PC-9 (cell line): ENCODE measurements at regions not wholly inside any gene's neighbourhood (a gene's known extent, or its start where the extent isn't known, plus 50 kb on each side); places are given as distances from the start of the nearest gene placed in this dataset.

ENCODE experiments used
- BruUV-seq: library from RNA; stranded (reverse); fragments of 400-500 nt; replicated peaks from 2 replicates; lab custom pipeline; 2021; lab: Mats Ljungman, UMichigan
- CTCF ChIA-PET: fragments of 300-600 bp; sonication (Branson Sonifier 250); formaldehyde crosslinking; loops from one replicate; lab custom pipeline; 2022; ENCODE audit warnings: antibody characterized with exemption; lab: Charles Lee
- POLR2A ChIA-PET: fragments of 300-600 bp; sonication (Branson Sonifier 250); formaldehyde crosslinking; loops from one replicate; lab custom pipeline; 2022; ENCODE audit warnings: antibody characterized with exemption; ENCODE audit not compliant: unreplicated experiment; lab: Charles Lee
- DNase-seq, 2 experiments: peaks; one replicate each; pipeline versions ENCODE4 v3.0.0 to v3.0.0-alpha.2; 2015 to 2022; ENCODE audit warnings: mixed read lengths in 1 of 2
- H2AFZ ChIP-seq: fragments of 200-600 bp; sonication (generic); 2 replicates; pipeline ENCODE4 v1.8.1; 2017; ENCODE audit warnings: antibody characterized with exemption
- H3F3A ChIP-seq: fragments of 200-600 bp; sonication (generic); 2 replicates; pipeline ENCODE4 v1.8.1; 2017; ENCODE audit warnings: antibody characterized with exemption, mild to moderate bottlenecking, low read depth; ENCODE audit not compliant: insufficient read depth
- H3K27ac ChIP-seq: fragments of 200-600 bp; sonication (generic); 2 replicates; pipeline ENCODE4 v1.6.1; 2016; ENCODE audit warnings: mixed run types
- H3K27me3 ChIP-seq: fragments of 200-600 bp; sonication (generic); 2 replicates; pipeline ENCODE4 v1.6.1; 2016; ENCODE audit warnings: low read depth, mixed run types; ENCODE audit not compliant: insufficient read depth
- H3K36me3 ChIP-seq: fragments of 200-600 bp; sonication (generic); 2 replicates; pipeline ENCODE4 v1.6.1; 2016; ENCODE audit warnings: low read depth, mixed run types
- H3K4me1 ChIP-seq: fragments of 200-600 bp; sonication (generic); replicated peaks from 2 replicates; pipeline ENCODE4 v1.6.1; 2016; ENCODE audit warnings: mixed run types; ENCODE audit not compliant: insufficient read depth
- H3K4me2 ChIP-seq: fragments of 200-600 bp; sonication (generic); 2 replicates; pipeline ENCODE4 v1.6.1; 2017; ENCODE audit warnings: mixed run types
- H3K4me3 ChIP-seq: fragments of 200-600 bp; sonication (generic); 2 replicates; pipeline ENCODE4 v1.6.1; 2016; ENCODE audit warnings: mixed run types
- H3K79me2 ChIP-seq: fragments of 200-600 bp; sonication (generic); 2 replicates; pipeline ENCODE4 v1.6.1; 2017; ENCODE audit warnings: low read depth, mixed run types
- H3K9me2 ChIP-seq: fragments of 200-600 bp; sonication (generic); 2 replicates; pipeline ENCODE4 v1.8.1; 2017; ENCODE audit warnings: mild to moderate bottlenecking; ENCODE audit not compliant: insufficient read depth
- H3K9me3 ChIP-seq: fragments of 200-600 bp; sonication (generic); 2 replicates; pipeline ENCODE4 v1.8.1; 2016; ENCODE audit warnings: low read depth; ENCODE audit not compliant: insufficient read depth
- H4K20me1 ChIP-seq: fragments of 200-600 bp; sonication (generic); 2 replicates; pipeline ENCODE4 v1.8.1; 2017; ENCODE audit not compliant: insufficient read depth
- CTCF ChIP-seq: fragments of 200-600 bp; sonication (generic); conservative IDR thresholded peaks from 2 replicates; pipeline ENCODE4 v1.6.1; 2017; ENCODE audit warnings: mixed run types, antibody characterized with exemption, mild to moderate bottlenecking, moderate library complexity
- EZH2 ChIP-seq: fragments of 200-600 bp; sonication (generic); IDR thresholded peaks from 2 replicates; pipeline ENCODE4 v1.8.0; 2017; ENCODE audit warnings: antibody characterized with exemption, low read depth
- intact Hi-C: fragments of 100-400 bp; cut with micrococcal nuclease; formaldehyde crosslinking; loops from one replicate; pipeline ENCODE4 v1.10.0; 2022; ENCODE audit not compliant: unreplicated experiment

GRCh38 chr4:96471956-96472867, 632.3 kb downstream of the PDHA2 start:
- no peak overlapping the region for H3K4me2 ChIP-seq
- TF ChIP-seq CTCF (no peak), EZH2 (no peak)
- H3K9me2 ChIP-seq, result no peaks in the 10 kb centered on the region
- DNase-seq, result peak in 1 of 2 experiments; percentile 39
- POLR2A ChIA-PET, result no interaction called here
- H3K36me3 ChIP-seq, result no peaks in the 10 kb centered on the region
- CTCF ChIA-PET, result interaction anchor here (0.6 kb wide), 1 partner anchor 1690 kb away, joined by 4 read pairs; no protein-coding TSS in a partner anchor
- intact Hi-C loops, result no loop called here
- no peaks in the 10 kb centered on the region for H3K79me2 ChIP-seq
- BruUV-seq, result no TSS peak
- H3K4me3 ChIP-seq, result no peak overlapping the region
- H3K27ac ChIP-seq, result no peak overlapping the region
- no peaks in the 10 kb centered on the region for H3K4me1 ChIP-seq
- H3K27me3 ChIP-seq, result no peaks in the 10 kb centered on the region
- no peaks in the 10 kb centered on the region for H3F3A ChIP-seq
- H3K9me3 ChIP-seq, result no peaks in the 10 kb centered on the region
- H4K20me1 ChIP-seq, result no peaks in the 10 kb centered on the region
- no peak overlapping the region for H2AFZ ChIP-seq

GRCh38 chr4:96473246-96473645, 633.4 kb downstream of the PDHA2 start:
- DNase-seq, result no peak
- ChIA-PET POLR2A (no interaction called here), CTCF (no interaction called here)
- TF ChIP-seq CTCF (no peak), EZH2 (no peak)
- Histone ChIP-seq H3K4me2 (no peak overlapping the region), H3K4me1 (no peaks in the 10 kb centered on the region), H3K36me3 (no peaks in the 10 kb centered on the region), H3K27me3 (no peaks in the 10 kb centered on the region), H4K20me1 (no peaks in the 10 kb centered on the region), H3K27ac (no peak overlapping the region), H3K4me3 (no peak overlapping the region), H2AFZ (no peak overlapping the region), H3F3A (no peaks in the 10 kb centered on the region), H3K9me3 (no peaks in the 10 kb centered on the region), H3K9me2 (no peaks in the 10 kb centered on the region), H3K79me2 (no peaks in the 10 kb centered on the region)
- intact Hi-C loops, result no loop called here
- no TSS peak for BruUV-seq

- H3F3A ChIP-seq, result no peaks in the 10 kb centered on the region
- no peaks in the 10 kb centered on the region for H3K79me2 ChIP-seq
- H3K4me2 ChIP-seq, result no peak overlapping the region
- H3K9me3 ChIP-seq, result no peaks in the 10 kb centered on the region
- H3K9me2 ChIP-seq, result no peaks in the 10 kb centered on the region
- no peak for DNase-seq
- no peak overlapping the region for H3K4me3 ChIP-seq
- ChIA-PET POLR2A (no interaction called here), CTCF (no interaction called here)
- no peaks in the 10 kb centered on the region for H4K20me1 ChIP-seq
- no peak overlapping the region for H3K27ac ChIP-seq
- intact Hi-C loops, result no loop called here
- no peak overlapping the region for H2AFZ ChIP-seq
- no peak for TF ChIP-seq CTCF
- no peak for TF ChIP-seq EZH2
- no peaks in the 10 kb centered on the region for H3K27me3 ChIP-seq
- H3K36me3 ChIP-seq, result no peaks in the 10 kb centered on the region
- no peaks in the 10 kb centered on the region for H3K4me1 ChIP-seq
- BruUV-seq, result no TSS peak
Measured at GRCh38 chr4:96483308-96484030, 643.6 kb downstream of the PDHA2 start.
